ENCODE measurements at regions not wholly inside any gene's neighbourhood (a gene's known extent, or its start where the extent isn't known, plus 50 kb on each side); places are given as distances from the start of the nearest gene placed in this dataset.
"Not testable (repeated sequence)": the region's sequence is repeated elsewhere in the genome, so short reads cannot be mapped to it uniquely, and the experiment has no call there.

GRCh38 chr12:74171478-74171909 lies 366.1 kb upstream of the ATXN7L3B start:
- no TSS peak for BruUV-seq (replicated peaks)
- intact Hi-C loops (cut with micrococcal nuclease) = no loop called here
- no peaks in the 10 kb centered on the region for H3K4me1 Mint-ChIP-seq (ENCODE audit: insufficient read depth, unreplicated experiment)

GRCh38 chr12:74174961-74175360 lies 362.7 kb upstream of the ATXN7L3B start:
- H3K4me3 Mint-ChIP-seq (ENCODE audit: unreplicated experiment); POLR2A ChIA-PET; intact Hi-C loops (cut with micrococcal nuclease): not testable (repeated sequence)

More at GRCh38 chr12:74171478-74171909, 366.1 kb upstream of the ATXN7L3B start:
- ChIA-PET CTCF (no interaction called here), POLR2A (no interaction called here)
- no peaks in the 10 kb centered on the region for H3K36me3 Mint-ChIP-seq (ENCODE audit: insufficient read depth, unreplicated experiment)
- peaks cover 7% of the 10 kb centered on the region for H3K9me3 Mint-ChIP-seq (ENCODE audit: unreplicated experiment)
- H3K4me3 Mint-ChIP-seq (ENCODE audit: unreplicated experiment) = no peak overlapping the region
- no peaks in the 10 kb centered on the region for H3K27me3 Mint-ChIP-seq (ENCODE audit: insufficient read depth, unreplicated experiment)
- DNase-seq (ENCODE audit: unreplicated experiment) = no peak
- TF ChIP-seq, protein P1, sequence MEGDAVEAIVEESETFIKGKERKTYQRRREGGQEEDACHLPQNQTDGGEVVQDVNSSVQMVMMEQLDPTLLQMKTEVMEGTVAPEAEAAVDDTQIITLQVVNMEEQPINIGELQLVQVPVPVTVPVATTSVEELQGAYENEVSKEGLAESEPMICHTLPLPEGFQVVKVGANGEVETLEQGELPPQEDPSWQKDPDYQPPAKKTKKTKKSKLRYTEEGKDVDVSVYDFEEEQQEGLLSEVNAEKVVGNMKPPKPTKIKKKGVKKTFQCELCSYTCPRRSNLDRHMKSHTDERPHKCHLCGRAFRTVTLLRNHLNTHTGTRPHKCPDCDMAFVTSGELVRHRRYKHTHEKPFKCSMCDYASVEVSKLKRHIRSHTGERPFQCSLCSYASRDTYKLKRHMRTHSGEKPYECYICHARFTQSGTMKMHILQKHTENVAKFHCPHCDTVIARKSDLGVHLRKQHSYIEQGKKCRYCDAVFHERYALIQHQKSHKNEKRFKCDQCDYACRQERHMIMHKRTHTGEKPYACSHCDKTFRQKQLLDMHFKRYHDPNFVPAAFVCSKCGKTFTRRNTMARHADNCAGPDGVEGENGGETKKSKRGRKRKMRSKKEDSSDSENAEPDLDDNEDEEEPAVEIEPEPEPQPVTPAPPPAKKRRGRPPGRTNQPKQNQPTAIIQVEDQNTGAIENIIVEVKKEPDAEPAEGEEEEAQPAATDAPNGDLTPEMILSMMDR (IDR thresholded peaks at IDR 0.05; ENCODE audit: unreplicated experiment) = no peak
- no peak overlapping the region for H3K27ac Mint-ChIP-seq (ENCODE audit: low read depth, unreplicated experiment)

DNA sequence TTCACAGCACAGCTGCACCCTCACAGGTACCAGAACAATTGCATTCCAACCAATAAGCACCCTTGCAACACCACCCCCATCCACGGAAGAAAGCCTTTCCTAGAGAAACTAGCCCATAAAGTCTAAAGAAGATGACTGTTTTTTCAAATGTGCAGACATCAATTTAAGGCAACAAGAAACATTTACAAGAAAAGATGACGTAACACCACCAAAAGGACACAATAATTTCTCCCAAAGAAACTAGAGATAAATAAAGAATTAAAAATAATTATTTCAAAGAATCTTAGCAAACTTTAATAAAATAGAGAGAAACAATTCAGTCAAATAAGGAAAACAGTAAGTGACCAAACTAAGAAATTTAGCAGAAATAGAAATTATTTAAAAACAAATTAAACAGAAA lies 352.3 kb upstream of the ATXN7L3B start:
- H3K27ac Mint-ChIP-seq (ENCODE audit: low read depth, unreplicated experiment) = no peak overlapping the region
- POLR2A ChIA-PET = no interaction called here
- H3K9me3 Mint-ChIP-seq (ENCODE audit: unreplicated experiment) = no peaks in the 10 kb centered on the region
- H3K27me3 Mint-ChIP-seq (ENCODE audit: insufficient read depth, unreplicated experiment) = no peaks in the 10 kb centered on the region
- TF ChIP-seq, protein P1 (IDR thresholded peaks at IDR 0.05; ENCODE audit: unreplicated experiment) = no peak
- no peaks in the 10 kb centered on the region for H3K36me3 Mint-ChIP-seq (ENCODE audit: insufficient read depth, unreplicated experiment)
- CTCF ChIA-PET = interaction anchor here (0.6 kb wide), 1 partner anchor 52 kb away, joined by 5 read pairs; no protein-coding TSS in a partner anchor
- no TSS peak for BruUV-seq (replicated peaks)
- no peaks in the 10 kb centered on the region for H3K4me1 Mint-ChIP-seq (ENCODE audit: insufficient read depth, unreplicated experiment)
- DNase-seq (ENCODE audit: unreplicated experiment) = no peak
- intact Hi-C loops (cut with micrococcal nuclease) = no loop called here
- no peak overlapping the region for H3K4me3 Mint-ChIP-seq (ENCODE audit: unreplicated experiment)

More at GRCh38 chr12:74174961-74175360, 362.7 kb upstream of the ATXN7L3B start:
- H3K36me3 Mint-ChIP-seq (ENCODE audit: insufficient read depth, unreplicated experiment); H3K27me3 Mint-ChIP-seq (ENCODE audit: insufficient read depth, unreplicated experiment); H3K27ac Mint-ChIP-seq (ENCODE audit: low read depth, unreplicated experiment); H3K4me1 Mint-ChIP-seq (ENCODE audit: insufficient read depth, unreplicated experiment); CTCF ChIA-PET; BruUV-seq (replicated peaks); DNase-seq (ENCODE audit: unreplicated experiment): not testable (repeated sequence)
- peaks cover 21% of the 10 kb centered on the region for H3K9me3 Mint-ChIP-seq (ENCODE audit: unreplicated experiment)

GRCh38 chr12:74193191-74193590 lies 344.4 kb upstream of the ATXN7L3B start:
- DNase-seq (ENCODE audit: unreplicated experiment) = no peak
- no peak overlapping the region for H3K27ac Mint-ChIP-seq (ENCODE audit: low read depth, unreplicated experiment)
- TF ChIP-seq, protein P1 (IDR thresholded peaks at IDR 0.05; ENCODE audit: unreplicated experiment) = no peak
- H3K4me3 Mint-ChIP-seq (ENCODE audit: unreplicated experiment) = no peak overlapping the region
- BruUV-seq (replicated peaks) = no TSS peak
- POLR2A ChIA-PET = no interaction called here
- H3K27me3 Mint-ChIP-seq (ENCODE audit: insufficient read depth, unreplicated experiment) = no peaks in the 10 kb centered on the region
- no peaks in the 10 kb centered on the region for H3K36me3 Mint-ChIP-seq (ENCODE audit: insufficient read depth, unreplicated experiment)
- no peaks in the 10 kb centered on the region for H3K4me1 Mint-ChIP-seq (ENCODE audit: insufficient read depth, unreplicated experiment)
- CTCF ChIA-PET = no interaction called here
- H3K9me3 Mint-ChIP-seq (ENCODE audit: unreplicated experiment) = no peaks in the 10 kb centered on the region
- intact Hi-C loops (cut with micrococcal nuclease) = no loop called here

- no peak for DNase-seq (ENCODE audit: unreplicated experiment)
- Mint-ChIP-seq H3K9me3 (ENCODE audit: unreplicated experiment) (no peaks in the 10 kb centered on the region), H3K4me1 (ENCODE audit: insufficient read depth, unreplicated experiment) (no peaks in the 10 kb centered on the region), H3K4me3 (ENCODE audit: unreplicated experiment) (no peak overlapping the region), H3K27me3 (ENCODE audit: insufficient read depth, unreplicated experiment) (no peaks in the 10 kb centered on the region), H3K27ac (ENCODE audit: low read depth, unreplicated experiment) (no peak overlapping the region), H3K36me3 (ENCODE audit: insufficient read depth, unreplicated experiment) (no peaks in the 10 kb centered on the region)
- POLR2A ChIA-PET = no interaction called here
- TF ChIP-seq, protein P1 (IDR thresholded peaks at IDR 0.05; ENCODE audit: unreplicated experiment) = no peak
- CTCF ChIA-PET = interaction anchor here (0.6 kb wide), 1 partner anchor 111 kb away, joined by 3 read pairs; no protein-coding TSS in a partner anchor
- BruUV-seq (replicated peaks) = no TSS peak
- intact Hi-C loops (cut with micrococcal nuclease) = no loop called here
Observed at GRCh38 chr12:74204236-74204635, 333.4 kb upstream of the ATXN7L3B start.
